ENCODE measurements at regions not wholly inside any gene's neighbourhood (a gene's known extent, or its start where the extent isn't known, plus 50 kb on each side); places are given as distances from the start of the nearest gene placed in this dataset.
"Not testable (repeated sequence)": the region's sequence is repeated elsewhere in the genome, so short reads cannot be mapped to it uniquely, and the experiment has no call there.

DNA sequence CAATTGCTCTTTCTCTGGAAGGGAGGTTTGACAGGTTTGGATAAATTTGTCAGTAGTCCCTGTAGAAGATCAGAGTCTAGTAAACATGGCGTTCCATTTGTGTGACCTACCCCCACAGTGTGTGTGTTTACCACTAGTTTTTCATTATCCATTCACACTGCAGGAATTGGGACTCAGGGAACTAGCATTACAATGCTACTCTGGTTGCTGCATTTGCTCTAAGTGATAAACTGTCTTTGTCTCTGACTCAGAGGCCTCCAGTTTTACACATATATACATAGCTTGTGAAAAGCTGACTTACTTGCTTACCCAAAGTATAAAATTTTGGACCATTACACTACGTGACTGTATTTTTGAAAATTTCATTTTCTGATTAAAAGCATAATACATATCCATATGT, 1604.0 kb downstream of the REEP3 start:
- no peak for DNase-seq

DNA sequence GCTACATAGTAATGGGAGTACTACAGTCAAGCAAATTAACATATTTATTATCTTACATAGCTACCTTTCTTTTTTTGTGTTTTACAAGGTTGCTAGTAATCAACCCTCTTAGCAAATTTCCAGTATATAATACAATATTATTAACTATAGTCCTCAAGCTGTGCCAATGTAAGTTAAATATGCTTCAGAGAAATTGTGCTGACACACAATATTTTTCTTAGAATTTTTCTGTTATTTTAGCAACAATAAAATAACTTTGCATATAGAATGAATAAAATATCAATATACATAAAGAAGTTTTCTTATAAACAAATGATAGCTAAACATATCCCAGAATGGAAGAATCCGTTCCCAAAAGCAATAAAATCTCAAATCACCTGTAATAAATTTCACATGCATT, 1605.1 kb downstream of the REEP3 start:
- DNase-seq = no peak

DNA sequence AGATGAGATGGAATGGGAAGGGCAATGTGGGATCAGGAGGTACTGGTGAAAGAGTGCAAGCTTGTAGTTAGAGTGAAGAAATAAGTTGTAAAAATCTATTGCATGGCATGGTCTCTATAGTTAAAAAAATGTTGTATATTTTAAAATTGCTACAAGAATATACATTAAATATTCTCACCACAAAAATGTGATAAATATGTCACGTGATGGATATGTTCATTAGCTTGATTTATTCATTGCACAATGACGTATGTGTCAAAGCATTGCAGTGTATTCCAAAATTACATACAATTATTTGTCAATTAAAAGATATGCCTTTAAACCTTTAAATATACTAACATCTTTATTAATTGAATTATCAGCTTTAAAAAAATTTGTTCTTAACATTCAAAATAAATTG, 1607.1 kb downstream of the REEP3 start:
- DNase-seq = no peak

DNA sequence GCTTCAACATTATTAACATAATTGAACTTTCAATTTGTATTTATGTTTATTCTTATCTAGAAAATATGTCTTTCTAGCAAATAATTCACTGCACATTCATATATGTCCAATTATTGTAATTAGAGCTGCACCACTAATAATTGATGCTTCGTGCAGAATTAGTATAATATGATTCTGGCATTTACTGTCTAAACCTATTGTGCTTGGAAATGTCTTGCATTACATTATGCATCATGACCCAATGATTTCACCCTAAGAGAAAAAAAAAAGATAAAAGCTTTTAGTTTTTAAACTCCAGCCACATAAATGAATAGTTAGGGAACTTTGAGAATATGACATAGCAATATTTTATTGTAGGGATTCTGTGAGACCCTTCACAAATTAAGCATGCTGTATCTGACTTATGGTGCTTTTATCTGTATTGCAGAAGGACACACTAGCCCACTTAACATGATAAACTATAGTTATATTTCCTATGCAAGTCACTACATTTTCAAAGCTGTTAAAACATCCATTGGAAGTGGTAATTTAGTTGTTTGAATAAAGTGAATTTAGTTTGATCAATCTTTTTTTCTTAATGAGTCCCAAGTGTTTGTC, 1609.1 kb downstream of the REEP3 start:
- no peak for DNase-seq

DNA sequence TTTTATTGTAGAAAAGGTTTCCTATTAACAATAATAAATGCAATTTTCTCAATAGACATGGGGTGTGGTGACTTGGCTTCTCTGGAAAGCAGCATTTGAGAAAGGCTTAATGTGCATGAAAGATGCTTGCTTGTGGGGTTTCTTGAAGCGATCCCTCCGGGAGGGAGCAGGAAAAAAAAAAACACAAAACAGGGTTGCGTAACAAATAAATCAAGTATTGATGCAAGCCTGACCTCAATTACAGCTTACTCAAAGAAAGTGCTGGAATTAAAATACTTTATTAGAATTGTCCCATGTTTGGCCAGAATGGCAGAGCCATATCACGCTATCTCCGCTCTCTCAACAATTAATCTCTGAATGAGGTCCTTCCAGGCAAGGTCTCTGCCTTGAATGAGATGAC, 1612.5 kb downstream of the REEP3 start:
- DNase-seq = no peak

DNA sequence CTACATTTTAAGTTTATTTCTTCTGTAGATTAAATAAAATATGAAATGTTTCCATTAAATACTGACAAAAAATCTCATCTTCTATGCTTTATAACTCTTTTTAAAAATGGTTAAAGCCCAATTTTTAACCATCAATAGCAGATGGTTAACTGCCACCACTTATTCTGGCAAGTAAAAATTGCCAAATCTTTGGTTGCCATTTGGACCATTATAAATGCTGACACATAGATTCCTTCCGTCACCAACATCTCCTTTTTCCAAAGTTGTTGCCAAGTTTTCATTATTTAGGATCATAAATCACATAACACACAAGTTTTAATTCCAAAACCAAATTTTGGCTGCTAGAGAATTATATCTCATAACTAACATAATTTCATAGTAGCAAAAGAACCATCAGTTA, 1614.3 kb downstream of the REEP3 start:
- DNase-seq = no peak

DNA sequence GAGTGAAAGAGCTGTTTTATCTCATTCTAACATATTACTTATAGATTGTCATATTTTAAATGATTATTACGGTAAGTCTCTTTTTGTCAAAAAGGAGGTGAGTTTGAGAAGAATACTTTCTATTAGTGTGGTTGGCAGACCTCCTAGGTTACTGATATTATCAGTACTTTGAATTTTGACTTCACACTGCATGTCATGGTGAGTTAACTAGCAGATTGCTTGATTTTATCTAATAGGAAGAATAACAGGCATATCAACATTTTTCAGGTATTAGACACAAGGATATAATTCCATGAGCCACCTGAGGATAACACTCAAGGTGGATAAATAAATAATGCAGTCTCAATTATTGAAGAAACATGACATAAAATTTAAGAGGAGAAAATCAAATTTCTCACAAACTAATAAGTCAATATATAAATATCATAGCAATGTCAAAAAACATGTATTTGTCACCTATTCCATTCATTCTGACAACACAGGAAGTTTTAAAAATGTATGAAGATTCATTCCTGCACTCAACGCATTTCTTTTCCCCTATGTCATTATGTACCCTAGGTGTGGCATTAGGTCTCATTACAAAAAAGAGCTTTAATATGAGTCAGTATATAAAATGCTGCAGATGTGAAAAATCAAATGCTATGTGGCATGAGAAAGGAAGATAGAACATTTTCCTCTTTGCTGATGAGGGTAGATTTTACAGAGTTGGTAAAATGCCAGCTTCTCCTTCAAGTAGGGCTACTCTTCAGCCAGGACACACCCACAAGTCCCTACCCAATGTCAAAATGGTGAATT, 1621.6 kb downstream of the REEP3 start:
- DNase-seq = no peak

DNA sequence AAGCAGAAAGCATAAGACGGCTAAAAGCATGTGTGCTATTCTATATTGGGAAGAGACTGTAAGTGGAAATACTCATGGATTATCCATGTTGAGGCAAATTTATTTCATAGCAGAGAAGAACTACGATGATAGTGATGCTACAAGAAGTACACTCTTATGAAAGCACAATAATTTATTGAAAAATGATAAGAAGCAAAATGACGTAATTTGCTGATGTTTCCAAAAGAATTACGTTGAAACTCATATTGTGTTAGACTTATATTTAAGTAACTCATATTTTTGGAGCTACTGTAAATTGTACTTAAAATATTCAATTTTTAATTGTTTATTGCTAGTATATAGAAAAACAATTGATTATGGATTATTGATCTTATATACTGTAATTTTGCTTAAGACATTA, 1622.5 kb downstream of the REEP3 start:
- DNase-seq = no peak

DNA sequence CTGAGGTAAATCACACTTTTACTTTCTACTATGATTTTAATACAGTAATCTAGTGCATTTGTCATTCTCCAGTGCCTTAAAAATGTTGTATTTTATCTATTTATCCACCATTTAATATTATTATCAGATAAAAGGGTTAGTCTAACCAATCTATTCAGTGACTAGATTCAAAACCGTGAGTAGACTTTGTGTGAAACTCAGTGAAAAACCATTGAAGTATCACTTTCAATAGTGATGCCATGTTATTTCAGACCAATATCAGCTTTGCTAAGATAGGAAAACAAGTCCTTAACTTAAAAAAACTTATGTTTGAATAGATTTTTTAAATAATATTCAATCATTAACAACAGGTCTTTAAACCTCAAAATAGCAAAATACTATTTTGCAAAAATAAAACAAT, 1628.7 kb downstream of the REEP3 start:
- DNase-seq = no peak

DNA sequence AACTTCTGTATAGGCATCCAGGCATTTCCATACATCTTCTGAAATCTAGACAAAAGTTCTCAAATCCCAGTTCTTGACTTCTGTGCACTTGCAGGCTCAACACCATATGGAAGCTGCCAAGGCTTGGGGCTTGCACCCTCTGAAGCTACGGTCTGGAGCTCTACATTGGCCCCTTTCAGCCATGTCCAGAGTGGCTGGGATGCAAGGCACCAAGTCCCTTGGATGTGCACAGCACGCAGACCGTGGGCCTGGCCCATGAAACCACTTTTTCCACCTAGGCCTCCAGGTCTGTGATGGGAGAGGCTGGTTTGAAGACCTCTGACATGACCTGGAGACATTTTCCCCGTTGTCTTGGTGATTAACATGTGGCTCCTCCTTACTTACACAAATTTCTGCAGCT, 1645.1 kb downstream of the REEP3 start:
- no peak for DNase-seq

DNA sequence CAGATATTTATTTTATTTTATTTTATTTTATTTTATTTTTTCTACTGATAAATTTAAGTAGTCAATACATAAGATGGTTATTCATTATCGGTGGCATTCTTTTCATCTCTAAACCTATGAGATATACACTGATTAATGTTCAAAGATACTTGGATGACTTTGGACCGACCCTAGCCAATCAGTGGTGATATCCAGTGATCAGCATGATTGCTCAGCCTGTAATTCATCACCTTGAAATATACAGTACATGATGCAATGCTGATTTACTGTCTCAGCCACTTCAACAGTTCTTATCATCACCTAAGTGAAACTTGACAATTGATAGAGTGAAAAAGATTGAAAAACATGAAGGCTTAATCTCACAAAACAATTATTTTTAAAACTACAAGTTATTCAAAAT, 1651.0 kb downstream of the REEP3 start:
- no peak for DNase-seq

DNA sequence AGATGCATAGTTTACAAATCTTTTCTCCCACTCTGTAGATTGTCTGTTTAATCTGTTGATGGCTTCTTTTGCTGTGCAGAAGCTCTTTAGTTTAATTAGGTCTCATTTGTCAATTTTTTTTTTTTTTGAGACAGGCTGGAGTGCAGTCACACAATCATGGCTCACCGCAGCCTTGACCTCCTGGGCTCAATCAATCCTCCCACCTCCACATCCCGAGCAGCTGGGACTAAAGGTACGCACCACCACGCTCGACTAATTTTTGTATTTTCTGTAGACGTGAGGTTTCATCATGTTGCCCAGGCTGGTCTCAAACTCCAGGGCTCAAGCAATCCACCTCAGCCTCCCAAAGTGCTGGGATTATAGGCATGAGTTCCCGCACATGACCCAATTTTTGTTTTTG, 1655.8 kb downstream of the REEP3 start:
- no peak for DNase-seq

DNA sequence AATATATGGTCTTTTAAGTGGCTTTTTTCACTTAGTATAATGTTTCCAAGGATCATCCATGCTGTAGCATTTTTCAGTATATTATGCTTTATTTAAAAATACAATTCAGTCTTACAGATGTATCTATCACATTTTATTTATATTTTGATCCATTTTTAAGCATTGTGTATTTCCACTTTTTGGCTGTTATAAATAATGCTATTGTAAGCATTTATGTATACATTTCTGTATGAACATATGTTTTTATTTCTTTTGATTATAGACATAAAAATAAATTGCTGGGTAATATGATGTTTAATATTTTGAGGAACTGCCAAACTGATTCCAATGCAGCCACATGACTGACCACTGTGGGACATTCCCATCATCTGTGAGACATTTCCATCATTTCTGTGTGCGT, 1662.0 kb downstream of the REEP3 start:
- DNase-seq = no peak

DNA sequence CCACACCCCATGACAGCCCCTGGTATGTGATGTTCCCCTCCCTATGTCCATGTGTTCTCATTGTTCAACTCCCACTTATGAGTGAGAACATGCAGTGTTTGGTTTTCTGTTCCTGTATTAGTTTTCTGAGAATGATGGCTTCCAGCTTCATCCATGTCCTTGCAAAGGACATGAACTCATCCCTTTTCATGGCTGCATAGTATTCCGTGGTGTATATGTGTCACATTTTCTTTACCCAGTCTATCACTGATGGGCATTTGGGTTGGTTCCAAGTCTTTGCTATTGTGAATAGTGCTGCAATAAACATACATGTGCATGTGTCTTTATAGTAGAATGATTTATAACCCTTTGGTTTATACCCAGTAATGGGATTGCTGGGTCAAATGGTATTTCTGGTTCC, 1665.5 kb downstream of the REEP3 start:
- not testable (repeated sequence) for DNase-seq

DNA sequence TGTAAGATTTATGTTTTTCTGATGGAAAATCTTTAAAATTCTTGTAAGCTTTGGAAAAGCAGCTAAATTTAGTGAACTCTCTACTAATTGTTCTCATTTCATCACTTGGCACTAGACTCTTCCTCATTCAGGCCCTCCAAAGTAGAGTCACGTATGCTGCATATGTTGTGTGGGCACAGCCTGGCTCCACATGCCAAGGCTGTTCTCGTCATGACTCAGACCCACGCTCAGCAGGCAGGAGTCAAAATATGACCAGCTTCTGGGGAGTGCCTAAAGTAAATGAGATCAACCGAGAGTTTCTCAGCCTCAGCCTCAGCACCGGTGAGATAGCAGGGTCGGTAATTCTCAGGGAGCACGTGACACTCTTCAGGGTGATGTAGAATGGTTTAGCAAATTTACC, 1672.9 kb downstream of the REEP3 start:
- no peak for DNase-seq

DNA sequence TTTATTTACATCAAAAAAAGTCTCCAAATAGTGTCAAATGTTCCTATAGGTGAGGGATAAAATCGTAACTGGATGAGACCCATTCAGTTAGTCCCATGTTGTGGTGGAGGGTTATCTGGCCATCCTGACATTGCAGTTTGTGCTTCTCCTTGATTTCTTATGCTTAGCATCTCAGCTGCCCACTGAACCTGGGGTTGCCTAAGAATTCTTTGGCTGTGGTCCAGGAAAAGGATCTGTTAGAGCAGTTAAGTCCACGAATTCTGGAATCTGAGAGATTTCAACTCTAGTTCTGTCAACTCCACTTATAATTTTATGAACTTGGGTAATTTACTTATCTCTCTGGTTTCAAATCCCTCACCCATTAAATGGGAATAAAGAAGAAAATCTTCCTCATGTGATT, 1673.4 kb downstream of the REEP3 start:
- DNase-seq = no peak

DNA sequence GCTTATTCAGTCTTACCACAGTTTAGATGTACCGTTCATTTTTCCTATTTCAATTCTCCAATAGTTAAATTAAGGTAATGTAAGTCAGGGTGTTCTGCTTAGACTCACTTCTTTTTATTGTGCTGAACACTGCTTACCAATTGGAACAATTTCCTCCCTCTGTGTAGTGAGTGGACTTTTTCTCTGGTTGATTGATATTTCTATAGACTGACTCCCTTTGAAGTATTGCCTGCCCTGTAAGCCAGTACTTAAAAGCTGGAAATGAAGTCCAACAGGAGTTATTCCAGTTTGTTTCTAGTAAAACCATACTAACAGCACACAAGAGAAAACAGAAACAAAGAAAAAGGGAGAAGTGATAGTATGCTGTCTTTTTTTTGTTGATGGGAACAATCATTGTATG, 1674.9 kb downstream of the REEP3 start:
- no peak for DNase-seq

DNA sequence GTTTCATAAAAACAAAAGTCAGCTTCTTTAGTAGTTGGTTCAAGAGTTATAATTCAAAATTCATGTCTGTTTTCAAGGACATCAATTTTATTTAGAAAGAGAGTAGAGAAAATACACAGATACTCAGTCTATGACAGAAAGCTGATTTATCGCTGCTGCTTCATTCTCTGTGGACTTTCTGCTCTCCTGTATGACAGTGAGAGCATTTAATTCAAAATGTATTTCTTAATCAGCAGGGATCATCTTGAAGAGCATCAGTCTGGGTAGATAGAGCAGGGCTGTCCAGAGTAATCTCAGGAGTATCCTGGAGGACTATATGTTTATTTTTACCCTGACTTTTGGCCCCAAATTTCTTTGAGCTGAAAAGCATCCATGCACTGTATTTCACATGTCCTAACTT, 1676.7 kb downstream of the REEP3 start:
- no peak for DNase-seq

DNA sequence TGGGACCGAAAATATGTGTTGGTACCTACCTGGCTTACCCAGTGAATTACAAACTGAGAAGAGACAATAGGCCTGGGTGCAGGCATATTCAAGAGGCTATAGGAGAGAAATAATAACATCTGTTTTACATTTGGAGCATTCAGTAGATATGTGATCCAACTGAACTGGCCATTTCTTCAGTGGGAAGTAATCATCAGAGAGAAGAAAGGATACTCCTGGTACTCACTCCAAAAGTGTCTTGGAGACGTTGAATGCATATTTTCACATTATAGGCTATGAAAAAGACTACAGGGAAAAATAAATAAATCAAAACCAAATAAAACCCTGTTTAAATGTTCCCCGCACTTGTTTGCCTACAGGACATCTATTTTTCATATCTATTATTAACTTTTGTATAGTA, 1680.3 kb downstream of the REEP3 start:
- DNase-seq = no peak

DNA sequence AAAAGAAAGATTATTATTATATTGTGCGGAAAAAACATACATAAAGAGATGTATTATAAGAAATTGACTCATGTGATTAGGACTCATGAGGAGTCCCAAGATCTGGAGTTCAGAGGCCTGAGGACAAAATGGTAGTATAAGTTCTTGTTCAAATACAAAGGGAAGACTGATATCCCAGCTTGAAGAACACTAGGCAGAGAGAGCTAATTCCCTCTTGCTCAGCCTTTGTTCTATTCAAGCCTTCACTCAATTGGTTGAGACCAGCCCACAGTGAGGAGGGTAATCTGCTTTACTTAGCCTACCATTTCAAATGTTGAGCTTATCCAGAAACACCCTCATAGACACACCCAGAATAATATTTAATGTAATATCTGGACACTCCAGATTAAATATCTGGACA, 1683.8 kb downstream of the REEP3 start:
- DNase-seq = no peak

DNA sequence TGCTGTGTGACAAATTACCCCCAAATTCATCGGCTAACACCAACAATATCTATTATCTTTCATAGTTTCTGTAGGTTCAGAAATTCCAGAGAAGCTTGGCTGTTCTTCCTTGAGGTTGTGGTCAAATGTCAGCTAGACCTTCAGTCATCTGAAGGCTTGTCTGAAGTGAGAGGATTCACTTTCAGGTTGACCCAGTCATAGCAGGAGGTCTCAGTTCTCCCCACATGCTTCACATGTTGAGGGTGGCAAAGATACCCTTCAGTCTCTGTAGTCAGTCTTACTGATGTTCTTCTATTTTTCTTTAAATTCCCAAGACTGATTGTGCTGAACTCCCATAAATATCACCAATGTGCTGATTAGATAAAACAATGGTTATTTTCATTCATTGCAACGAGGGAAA, 1692.0 kb downstream of the REEP3 start:
- DNase-seq = no peak

DNA sequence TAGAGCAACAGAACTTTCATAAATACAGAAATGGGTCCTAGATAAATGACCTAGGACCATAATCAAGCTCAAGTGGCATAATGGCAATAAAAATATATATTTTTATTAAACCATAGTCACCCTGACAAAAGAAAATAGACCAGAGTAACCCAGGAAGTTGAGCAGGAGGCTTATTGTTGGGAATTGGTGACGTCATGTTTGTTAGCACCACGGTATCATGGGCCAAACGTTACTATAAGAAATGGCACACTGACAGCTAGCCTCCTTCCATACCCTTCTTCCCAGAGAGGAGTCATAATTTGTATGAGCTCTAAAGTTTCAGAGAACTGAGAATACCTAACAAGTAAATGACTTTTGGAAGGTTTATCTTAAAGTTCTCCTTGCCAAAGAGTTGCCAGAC, 1698.2 kb downstream of the REEP3 start:
- DNase-seq = no peak

DNA sequence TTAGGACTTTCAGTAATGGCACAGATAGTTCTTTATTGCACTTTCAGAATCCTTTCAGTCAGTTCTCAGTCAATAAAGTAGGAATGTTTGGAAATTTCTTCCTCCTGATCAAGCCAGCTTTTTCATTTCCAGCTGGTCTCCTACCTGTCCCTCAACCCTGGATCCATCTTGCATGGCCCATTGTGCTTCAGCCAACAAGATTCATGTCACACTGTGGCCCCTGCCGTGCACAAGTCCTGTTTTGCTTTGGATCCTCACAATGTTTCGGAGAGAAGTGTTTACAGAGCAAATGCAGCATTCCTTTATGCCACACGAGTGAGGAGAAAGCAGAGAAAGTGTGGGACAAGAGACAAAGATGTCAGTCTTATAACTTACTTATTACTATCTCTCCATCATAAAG, 1694.7 kb upstream of the LRRTM3 start:
- no peak for DNase-seq

DNA sequence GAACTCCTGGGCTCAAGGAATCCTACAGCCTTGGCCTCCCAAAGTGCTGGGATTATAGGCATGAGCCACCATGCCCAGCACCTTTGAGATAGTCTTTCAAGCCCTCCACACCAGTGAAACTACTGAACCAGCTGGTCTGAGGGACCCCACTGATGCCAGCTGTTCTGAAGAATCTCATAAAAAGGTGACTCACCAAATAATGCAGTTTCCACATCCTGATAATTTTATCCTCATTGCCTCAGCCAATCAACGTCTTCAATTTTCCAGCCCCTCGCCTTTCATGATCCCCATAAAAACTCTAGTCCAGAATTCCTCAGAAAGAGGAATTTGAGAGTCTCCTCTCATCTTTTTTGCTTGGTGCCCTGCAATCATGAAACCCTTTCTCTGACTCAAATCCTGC, 1691.6 kb upstream of the LRRTM3 start:
- DNase-seq = no peak

DNA sequence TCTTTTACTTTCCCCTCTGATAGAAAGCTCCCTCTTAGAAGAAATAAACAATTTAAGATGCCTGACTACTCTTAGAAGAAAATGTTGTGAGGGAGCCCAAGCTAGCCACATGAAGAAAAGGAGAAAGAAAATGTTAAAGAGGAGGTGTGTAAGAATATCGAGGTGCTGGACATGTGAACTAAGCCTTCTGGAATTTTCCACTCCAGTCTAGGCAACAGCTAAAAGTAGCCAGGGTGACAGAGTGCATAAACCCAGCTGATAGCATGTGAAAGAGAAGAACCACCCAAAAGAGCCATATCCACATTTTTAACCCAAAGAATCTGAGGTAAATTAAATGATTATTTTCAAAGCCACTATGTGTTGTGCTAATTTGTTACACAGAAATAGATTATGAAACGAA, 1690.6 kb upstream of the LRRTM3 start:
- no peak for DNase-seq
